SK-N-DZ (cell line): ENCODE measurements at regions not wholly inside any gene's neighbourhood (a gene's known extent, or its start where the extent isn't known, plus 50 kb on each side); places are given as distances from the start of the nearest gene placed in this dataset.
A peak's percentile ranks its signal among the peaks of the same experiment; 100 is the strongest.
"Not testable (repeated sequence)": the region's sequence is repeated elsewhere in the genome, so short reads cannot be mapped to it uniquely, and the experiment has no call there.

Experiments used
- DNase-seq: peaks from one replicate; pipeline ENCODE4 v3.0.0-alpha.2; 2015; ENCODE audit warnings: low spot score

DNA sequence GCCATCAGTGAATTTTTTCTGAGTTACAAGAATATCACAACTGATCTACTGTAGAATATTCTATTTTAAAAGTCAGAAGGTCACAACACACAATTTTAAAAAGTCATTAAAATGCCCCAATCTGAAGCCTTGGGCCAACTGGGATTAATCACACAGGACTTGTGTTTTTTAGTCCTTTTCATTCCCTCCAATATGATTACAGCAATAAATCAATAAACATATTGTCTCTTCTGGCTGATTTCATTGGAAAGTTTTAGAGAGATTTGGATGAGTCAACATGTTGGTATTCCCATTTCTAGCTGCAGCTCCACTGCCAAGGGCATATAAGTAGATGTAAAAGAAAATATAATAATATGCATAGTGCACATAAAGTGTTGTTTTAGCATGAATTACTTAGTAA lies 85.8 kb downstream of the NIBAN1 start:
- DNase-seq, result no peak

- DNase-seq, result no peak
Measured at GRCh38 chr1:184882957-184883815, 91.1 kb downstream of the NIBAN1 start.

- DNase-seq, result no peak
Measured at GRCh38 chr1:184881941-184882913, 92.1 kb downstream of the NIBAN1 start.

GRCh38 chr1:184879876-184880557 lies 94.3 kb downstream of the NIBAN1 start:
- DNase-seq, result no peak

DNA sequence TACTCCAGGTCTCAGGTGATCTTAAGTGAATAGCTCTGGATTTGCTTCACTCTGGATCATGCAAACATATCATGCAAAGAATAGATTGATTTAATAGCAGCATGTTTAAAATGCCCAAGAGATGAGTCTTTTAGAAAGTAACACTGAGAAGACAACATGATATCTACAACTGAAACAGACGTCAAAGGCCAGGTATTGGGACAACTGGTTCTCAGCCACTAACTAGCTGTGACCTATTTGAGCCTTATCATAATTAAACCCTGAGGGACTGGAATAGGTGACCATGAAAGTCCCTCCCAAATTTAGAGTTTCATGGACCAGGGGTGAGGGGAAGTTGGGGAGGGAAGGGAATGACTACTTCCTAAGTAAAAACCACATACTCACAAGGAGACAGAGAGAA lies 95.7 kb downstream of the NIBAN1 start:
- no peak for DNase-seq

- DNase-seq, result no peak
Measured at GRCh38 chr1:184878002-184878401, 96.3 kb downstream of the NIBAN1 start.

DNA sequence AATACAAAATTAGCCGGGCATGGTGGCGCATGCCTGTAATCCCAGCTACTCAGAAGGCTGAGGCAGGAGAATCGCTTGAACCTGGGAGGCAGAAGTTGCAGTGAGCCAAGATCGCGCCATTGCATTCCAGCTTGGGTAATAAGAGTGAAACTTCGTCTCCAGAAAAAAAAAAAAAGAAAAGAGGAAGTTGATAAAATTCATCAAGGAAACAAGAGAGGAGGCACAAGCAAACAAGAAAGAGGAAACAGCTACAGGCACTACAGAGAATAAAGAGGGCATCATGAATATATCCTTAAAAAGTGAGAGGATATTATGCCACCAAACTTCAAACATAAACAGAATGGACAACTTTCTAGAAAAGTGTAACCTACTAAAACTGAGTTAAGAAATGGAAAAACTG lies 98.3 kb downstream of the NIBAN1 start:
- DNase-seq, result not testable (repeated sequence)

GRCh38 chr1:184875218-184875617 lies 99.1 kb downstream of the NIBAN1 start:
- no peak for DNase-seq

- no peak for DNase-seq
Measured at GRCh38 chr1:184870319-184870718, 104.0 kb downstream of the NIBAN1 start.

DNA sequence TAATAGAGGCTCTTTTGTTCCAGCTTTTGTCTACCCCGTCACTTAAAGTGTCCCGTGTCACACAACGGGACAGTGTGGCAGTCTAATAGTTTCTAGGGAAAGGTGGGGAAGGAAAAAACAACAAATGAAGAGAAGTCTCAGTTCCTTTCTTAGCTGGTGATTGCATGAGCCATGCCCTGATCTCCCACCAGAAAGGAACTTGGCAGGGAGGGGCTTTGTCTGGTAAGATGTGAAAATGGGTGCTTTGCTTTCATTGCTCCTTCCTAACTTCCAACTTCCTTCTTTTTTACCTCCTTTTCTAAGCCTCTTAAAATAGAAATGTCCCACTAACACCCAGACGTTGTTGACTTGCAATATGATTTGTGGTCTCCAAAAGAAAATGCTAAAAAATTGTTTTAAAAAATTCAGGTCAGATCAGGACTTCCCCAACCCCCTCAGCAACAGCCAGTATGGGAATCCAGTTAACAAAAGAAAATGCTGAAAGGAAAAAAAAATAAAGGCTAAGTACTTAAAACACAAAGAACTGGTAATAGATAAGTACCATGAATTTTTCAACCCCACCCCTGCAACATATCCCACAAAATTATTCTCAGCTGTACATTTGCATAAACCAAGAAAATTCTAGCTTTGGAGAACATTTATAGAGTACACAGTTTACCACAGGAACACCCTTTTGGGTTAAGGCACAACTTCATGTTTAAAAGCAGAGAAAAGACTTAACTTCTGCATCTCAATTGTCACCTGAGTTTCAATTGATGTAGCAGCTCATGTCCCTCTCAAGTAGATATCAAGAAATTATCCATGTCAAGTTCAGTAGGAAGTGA lies 106.2 kb downstream of the NIBAN1 start:
- DNase-seq, result no peak

- no peak for DNase-seq
Measured at GRCh38 chr1:184866991-184867788, 107.1 kb downstream of the NIBAN1 start.

GRCh38 chr1:184866586-184866985 lies 107.7 kb downstream of the NIBAN1 start:
- DNase-seq, result no peak

DNA sequence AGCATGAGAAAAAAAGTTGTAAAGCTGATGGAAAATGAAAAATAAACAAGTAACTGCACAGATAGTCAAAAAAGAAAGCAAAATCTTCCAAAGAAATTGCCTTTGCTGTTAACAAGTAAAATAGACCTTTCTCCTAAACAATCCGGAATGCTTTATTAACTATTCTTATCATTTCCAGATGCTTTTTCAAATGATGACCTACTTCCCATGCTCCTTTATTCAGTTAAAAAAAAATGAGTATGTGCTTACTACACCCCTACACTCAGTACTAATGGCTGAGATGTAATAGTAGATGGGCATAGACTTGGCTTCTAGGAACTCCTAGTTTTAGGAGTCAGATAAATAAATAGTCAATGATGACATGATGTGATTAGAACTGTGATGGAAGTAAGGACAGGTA lies 108.5 kb downstream of the NIBAN1 start:
- DNase-seq, result no peak

DNA sequence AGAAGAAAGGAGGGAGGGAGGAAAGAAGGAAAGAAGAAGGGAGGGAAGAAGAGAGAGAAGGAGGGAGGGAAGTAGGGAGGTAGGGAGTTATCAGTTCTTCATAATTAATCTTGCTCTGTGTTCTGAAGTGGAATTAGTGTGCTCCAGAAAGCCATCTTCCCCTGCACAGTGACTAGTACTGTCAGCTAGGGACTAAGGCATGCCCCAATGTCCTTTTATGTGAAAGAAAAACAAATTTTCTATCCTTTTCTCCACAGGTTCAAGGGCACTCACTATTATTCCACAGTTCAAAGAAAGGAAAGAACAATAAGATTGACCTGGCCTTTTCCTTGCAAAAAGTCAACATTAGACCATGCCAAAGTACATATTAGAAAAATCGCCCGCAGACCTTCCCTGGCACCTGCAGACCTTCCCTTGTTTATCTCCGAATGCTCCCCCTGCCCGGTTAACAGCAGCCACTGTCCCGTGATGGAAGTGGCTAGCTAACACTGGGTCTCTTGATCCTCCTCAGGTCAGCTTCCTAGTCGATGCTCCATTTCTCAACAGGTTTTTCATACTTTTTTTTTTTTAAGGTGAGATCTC lies 107.2 kb upstream of the EDEM3 start:
- no peak for DNase-seq

GRCh38 chr1:184860985-184861754 lies 106.5 kb upstream of the EDEM3 start:
- no peak for DNase-seq

DNA sequence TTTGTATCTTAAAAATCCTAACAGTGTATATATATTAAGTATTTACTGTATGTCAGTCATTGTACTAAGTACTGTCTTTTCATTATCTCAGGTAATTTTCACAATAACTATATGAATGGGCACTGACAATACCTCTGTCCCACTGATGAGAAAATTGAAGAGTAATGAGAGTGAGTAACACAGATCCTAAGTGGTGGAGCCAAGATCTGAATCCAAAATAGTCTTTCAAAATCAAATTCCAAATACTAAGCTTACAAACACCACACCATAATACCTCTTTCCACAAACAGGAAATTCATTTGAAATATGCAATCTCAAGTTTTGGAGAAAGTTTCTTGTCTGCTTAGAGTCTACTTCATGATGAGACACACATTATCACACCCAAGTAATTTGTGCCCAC lies 105.9 kb upstream of the EDEM3 start:
- DNase-seq, result no peak

GRCh38 chr1:184859381-184860105 lies 104.9 kb upstream of the EDEM3 start:
- DNase-seq, result no peak

DNA sequence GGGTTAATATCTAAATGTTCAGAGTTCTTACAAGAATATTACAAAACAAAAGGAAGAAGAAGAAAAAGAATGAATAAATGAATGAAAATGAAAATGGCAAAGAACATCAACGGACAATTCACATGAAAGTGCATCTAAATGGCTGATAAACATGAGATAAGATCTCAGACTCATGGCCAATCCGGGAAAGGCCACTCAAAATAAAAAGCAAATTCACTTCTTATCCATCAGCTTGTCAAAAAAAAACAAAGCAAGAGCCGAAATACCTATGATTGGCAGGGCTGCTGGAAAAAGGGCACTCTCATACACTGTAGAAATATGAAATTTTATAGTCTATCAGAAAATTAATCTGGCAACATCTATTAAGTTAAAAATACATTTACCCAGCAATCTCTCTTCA lies 103.6 kb upstream of the EDEM3 start:
- peak; percentile 2 for DNase-seq
